HG03460 (cell line): ENCODE measurements at regions not wholly inside any gene's neighbourhood (a gene's known extent, or its start where the extent isn't known, plus 50 kb on each side); places are given as distances from the start of the nearest gene placed in this dataset.
A peak's percentile ranks its signal among the peaks of the same experiment; 100 is the strongest.

Experiments
- ATAC-seq: cut with Tn5 transposase; IDR thresholded peaks from one replicate; pipeline ENCODE4 v1.9.1; 2021; ENCODE audit not compliant: unreplicated experiment

GRCh38 chr12:66960006-66960405, 281.1 kb upstream of the GRIP1 start:
- ATAC-seq = no peak

DNA sequence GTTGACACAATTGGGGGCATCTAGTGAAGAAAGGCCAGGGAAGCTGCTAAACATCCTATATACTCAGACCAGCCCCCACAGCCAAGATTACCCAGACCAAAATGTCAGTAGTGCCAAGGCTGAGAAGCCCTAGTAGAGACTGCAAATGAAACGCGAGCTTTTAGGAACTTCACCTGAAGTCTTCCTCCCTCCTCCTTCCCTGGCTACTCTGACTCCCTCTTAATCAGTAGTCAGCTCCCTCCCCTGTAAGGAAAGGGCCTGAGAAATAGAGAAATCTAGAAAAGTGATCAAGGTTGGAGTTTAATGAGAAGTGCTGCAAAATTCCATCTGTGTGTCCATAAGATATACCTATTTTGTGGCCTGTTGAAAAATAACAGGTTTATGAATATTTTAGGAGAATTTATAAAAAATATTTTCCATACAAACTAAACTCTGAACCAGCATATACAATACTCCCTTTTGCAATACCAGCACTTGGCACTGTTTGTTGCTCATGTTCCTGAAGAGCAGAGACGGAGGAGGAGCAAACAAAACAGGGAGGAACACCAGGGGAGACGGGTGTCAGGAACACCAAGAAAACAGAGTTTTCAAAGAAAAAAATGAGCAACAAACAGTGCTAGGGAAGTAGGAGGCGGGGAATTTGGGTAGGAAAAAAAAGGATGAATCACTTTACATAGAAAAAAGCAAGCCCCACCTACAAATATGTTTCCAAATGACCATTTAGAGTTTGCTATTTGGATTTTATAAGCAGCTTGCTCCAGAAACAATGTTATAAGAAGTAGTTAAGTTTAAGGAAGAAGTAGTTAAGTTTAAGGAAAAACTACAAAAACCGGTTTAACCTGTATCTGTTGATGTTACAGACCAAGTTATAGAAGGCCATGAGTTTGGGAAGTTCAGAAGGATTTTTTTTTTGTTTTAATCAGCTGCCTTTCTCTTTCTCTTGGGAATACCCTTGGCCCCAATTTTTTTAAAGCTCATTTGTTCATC, 282.1 kb upstream of the GRIP1 start:
- no peak for ATAC-seq

DNA sequence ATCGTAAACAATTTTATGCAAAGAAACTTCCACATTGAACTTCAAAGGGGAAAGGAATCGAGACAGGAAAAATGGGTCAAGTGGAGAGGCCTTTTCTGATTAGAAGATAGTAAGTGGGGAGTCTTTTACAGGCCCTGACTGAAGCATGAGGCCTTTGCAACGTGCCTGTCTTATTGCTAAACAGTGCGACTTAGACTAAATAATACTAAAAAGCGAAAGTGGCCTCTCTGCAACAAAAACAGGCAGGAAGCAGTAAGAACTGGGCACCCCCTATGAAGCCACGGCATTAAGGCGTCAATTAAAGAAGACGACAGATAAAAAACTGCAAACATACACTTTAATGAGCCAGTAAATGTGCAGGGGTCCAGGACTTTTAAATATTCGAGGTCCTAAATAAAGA, 283.4 kb upstream of the GRIP1 start:
- ATAC-seq = no peak

DNA sequence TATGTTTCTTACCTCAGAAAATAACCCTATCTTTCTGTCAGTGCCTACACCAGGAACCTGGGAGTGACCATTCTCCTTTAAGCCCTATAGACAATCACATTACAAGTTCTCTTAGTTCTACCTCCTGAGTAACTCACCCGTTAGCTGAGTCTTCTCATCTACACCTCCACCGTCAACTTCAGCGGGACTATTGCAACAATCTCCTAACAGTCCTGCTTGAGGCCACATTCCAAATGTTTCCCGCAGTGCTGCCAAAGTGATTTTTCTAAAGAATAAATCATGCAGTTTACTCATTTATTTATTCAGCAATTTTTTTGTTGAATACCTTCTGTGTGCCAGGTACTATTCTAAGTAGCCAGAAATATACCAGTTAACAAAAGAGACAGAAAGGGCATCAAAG, 285.0 kb upstream of the GRIP1 start:
- no peak for ATAC-seq

GRCh38 chr12:66964629-66965028, 285.8 kb upstream of the GRIP1 start:
- ATAC-seq = no peak

- no peak for ATAC-seq
Observed at GRCh38 chr12:66965621-66966020, 286.7 kb upstream of the GRIP1 start.

GRCh38 chr12:66971816-66972215, 292.9 kb upstream of the GRIP1 start:
- ATAC-seq = no peak

DNA sequence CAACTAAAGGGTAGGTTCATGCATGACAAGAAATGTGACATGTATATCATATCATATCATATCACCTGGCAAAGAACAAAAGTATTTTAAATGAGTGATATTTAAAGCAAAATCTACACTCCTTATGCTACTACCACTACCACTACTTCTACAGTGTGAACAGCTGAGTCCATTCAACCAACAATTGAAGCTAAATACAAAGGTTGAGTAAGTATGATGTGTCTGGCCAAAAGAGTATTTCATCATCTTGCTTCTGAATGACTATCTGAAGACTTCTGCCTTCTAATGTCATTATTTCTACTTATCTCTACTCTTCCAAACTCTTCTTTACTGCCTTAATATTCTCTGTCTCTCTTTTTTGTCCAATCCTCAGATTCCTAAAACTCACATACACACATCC, 292.6 kb upstream of the CAND1 start:
- no peak for ATAC-seq

DNA sequence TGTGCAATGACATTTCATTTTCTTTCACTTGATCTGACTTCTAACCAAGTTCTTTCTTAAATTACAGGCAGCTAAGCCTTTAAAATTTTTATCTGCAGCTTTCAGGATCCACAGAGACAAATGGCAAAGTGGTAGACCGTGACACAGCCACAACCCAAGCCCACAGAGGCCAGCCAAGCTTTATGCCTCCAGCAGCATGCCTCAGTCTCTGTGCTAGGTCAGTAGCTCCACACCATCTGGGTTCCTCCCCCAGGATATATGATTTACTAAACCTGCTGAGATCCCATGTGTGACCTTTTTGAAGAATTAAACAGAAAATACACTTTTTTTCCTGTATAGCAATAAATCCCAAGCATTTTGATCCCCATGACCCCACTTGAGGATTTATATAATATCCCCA, 290.4 kb upstream of the CAND1 start:
- ATAC-seq = no peak

DNA sequence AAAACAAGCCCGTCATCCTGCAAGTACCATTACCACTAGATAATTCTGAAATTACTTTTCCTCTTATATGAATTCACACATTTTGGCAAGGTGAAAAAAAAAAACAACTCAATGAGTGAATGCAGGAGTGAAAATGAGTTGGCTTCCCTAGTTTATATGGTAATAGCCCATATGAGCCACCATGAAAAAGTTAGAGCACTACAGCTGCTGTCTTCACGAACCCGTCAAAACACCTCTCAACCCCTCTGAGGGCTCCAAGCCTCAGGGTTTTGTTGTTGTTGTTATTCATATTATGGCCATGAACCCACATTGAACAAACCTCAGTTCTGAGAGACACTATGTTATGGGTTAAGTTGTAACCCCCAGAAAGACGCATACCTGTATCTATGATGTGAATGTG, 289.9 kb upstream of the CAND1 start:
- ATAC-seq = no peak

- no peak for ATAC-seq
Observed at GRCh38 chr12:66984077-66984476, 285.1 kb upstream of the CAND1 start.

DNA sequence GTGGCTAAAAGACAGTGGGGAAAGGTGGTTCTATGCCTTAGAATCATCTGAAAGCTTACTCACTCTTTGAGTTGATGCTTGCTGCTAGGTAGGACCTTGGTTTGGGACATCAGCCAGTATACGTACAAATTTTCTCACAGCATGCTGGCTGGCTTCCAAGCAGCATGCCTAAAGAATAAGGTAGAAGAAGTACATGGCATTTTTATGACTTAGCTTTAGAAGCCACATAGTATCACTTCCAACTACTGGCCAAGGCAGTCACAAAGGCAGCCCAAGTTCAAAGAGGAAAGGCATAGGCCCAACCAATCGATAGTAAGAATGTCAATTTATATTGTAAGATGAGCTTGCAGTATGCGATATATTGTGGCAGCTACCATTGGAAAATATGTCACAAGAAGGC, 284.2 kb upstream of the CAND1 start:
- ATAC-seq = no peak

GRCh38 chr12:66999141-66999540, 270.0 kb upstream of the CAND1 start:
- ATAC-seq = no peak

DNA sequence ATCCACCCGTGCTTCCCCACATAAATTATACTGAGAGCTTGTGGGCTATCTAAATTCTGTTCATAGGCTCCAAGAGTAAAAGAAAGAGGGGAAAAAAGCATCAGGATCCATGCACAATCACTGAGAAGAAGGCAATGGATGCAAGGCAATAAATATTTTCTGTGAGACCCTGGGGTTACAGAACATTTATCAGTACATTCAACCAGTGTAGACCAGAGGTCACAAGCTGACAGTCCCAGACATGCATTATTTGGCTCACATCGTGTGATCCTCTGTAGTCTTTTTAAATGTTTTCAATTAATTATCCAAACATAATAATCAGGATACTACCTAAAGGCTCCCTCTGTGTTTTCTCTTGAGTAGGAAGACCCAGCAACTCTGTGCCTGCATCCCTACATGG, 267.9 kb upstream of the CAND1 start:
- ATAC-seq = no peak

DNA sequence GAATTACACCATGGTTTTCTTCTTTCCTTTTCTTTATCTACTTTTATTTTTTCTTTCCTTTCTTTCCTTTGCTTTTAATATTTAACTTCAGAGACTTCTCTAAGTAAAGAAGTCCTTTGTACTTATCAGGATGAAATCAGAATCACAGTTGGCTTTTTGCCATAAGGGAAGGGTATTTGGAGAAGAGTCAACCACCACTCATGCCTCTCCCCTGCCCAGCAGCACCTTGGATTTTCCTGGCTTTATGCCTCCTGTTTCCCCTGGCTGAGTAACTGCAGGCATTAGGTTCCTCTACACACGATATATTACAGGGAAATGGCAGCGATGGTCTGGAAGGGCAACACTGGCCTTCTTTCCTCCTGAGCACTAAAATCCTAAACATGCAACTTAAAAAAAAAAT, 266.4 kb upstream of the CAND1 start:
- ATAC-seq = no peak

DNA sequence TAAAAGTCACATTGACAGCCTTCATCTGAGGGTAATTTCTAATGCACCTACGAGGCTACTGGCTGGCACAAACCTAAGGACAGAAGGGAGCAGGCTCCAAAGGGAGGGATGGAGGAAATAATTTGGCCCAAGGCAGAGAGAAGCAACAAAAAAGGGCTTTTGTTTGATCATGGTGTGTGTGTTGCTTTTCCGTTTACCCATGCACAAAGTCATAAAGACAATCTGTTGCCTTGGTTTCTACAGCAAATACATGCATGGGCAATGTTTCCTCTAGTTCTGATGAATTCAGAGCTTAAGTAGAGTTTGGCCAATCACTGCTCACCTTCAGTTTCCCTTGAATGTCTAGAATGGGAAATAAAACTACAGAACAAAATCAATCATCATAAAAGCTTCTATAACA, 262.5 kb upstream of the CAND1 start:
- ATAC-seq = no peak

DNA sequence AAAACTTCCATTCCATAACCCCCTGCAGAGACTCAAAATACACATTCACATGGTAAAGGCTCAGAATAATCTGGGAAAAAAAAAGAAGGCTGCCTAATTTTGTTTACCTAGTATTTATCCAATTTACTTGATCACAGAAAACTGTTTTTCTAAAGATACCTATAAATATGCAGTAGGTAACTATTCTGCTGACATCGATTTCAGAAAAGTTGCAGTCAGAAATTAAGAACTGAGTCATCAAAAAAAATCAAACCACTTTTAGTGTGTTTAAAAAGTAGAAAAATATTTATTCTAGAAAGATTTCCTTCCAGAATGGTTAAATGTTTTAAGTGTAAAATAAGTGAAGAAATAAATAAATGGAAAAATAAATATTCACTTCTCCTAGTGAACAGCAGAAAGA, 254.5 kb upstream of the CAND1 start:
- ATAC-seq = no peak

GRCh38 chr12:67018105-67018504, 251.1 kb upstream of the CAND1 start:
- no peak for ATAC-seq

- ATAC-seq = no peak
Observed at GRCh38 chr12:67019070-67019469, 250.1 kb upstream of the CAND1 start.

DNA sequence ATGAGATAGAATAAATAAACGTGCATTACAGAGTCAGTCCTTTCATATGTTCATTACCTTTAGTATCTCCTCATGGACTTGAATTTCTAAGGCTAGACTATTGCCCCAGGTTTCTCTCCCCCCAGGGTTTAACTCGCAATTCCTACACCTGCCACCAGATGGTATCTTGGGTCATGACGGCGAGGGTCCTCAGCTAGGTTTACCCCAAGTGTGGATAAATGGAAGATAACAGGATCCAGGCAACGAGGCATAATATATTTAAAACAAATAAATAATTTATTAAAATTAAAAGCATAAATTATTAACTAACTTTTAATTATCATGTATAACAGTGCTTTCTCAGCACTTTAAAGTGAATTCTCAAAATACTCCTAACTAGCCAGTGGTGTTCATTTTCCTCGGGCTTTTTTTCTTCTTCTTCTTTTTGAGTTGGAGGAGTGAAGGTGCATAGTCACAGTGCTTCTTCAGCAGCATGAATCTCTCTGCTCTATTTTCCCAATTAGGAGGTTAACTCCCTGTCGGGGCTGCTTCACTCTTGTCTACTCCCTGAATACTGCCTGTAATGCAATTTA, 243.5 kb upstream of the CAND1 start:
- peak; percentile 84 for ATAC-seq

GRCh38 chr12:67026487-67027246, 242.5 kb upstream of the CAND1 start:
- no peak for ATAC-seq

GRCh38 chr12:67028529-67028928, 240.6 kb upstream of the CAND1 start:
- no peak for ATAC-seq
